Esophagus (tissue), 2 donors: ENCODE measurements at regions not wholly inside any gene's neighbourhood (a gene's known extent, or its start where the extent isn't known, plus 50 kb on each side); places are given as distances from the start of the nearest gene placed in this dataset.

Source experiments
- H3K27ac ChIP-seq, 2 donors: one replicate each; pipeline ENCODE4 v1.5.1; 2013; ENCODE audit warnings: low read depth in 2 of 2, mild to moderate bottlenecking in 2 of 2, inconsistent platforms in 1 of 2, low read length in 1 of 2, moderate library complexity in 1 of 2
- H3K27me3 ChIP-seq, 2 donors: one replicate each; pipeline ENCODE4 v1.6.1; 2013; ENCODE audit warnings: low read length in 2 of 2, control low read depth in 1 of 2, mild to moderate bottlenecking in 1 of 2; ENCODE audit not compliant: insufficient read depth in 2 of 2, control insufficient read depth in 1 of 2
- H3K36me3 ChIP-seq, 2 donors: one replicate each; pipeline ENCODE4 v1.6.1; 2013; ENCODE audit warnings: low read length in 1 of 2; ENCODE audit not compliant: control insufficient read depth in 2 of 2, insufficient read depth in 2 of 2
- H3K4me1 ChIP-seq, 2 donors: one replicate each; pipeline ENCODE4 v1.6.1; 2013; ENCODE audit warnings: low read length in 1 of 2; ENCODE audit not compliant: control insufficient read depth in 2 of 2, insufficient read depth in 2 of 2
- H3K4me3 ChIP-seq, 2 donors: one replicate each; pipeline ENCODE4 v1.5.1; 2013; ENCODE audit warnings: low read length in 2 of 2, mild to moderate bottlenecking in 2 of 2, low read depth in 1 of 2, moderate library complexity in 1 of 2
- H3K9me3 ChIP-seq, 2 donors: one replicate each; pipeline ENCODE4 v1.6.1; 2013; ENCODE audit warnings: mild to moderate bottlenecking in 2 of 2, low read depth in 1 of 2, low read length in 1 of 2, moderate library complexity in 1 of 2; ENCODE audit not compliant: control insufficient read depth in 2 of 2, insufficient read depth in 1 of 2
- WGBS, 2 donors: extraction: QIAGEN DNeasy Blood & Tissue Kit; methylation state at CpG; one replicate each; pipeline ENCODE4 v1.1.7; 2013; 5-methylcytosine and 5-hydroxymethylcytosine counted together
- donor health status: healthy with polysubstance abuse.
- donor health status: Bipolar disorder and iron deficiency.

DNA sequence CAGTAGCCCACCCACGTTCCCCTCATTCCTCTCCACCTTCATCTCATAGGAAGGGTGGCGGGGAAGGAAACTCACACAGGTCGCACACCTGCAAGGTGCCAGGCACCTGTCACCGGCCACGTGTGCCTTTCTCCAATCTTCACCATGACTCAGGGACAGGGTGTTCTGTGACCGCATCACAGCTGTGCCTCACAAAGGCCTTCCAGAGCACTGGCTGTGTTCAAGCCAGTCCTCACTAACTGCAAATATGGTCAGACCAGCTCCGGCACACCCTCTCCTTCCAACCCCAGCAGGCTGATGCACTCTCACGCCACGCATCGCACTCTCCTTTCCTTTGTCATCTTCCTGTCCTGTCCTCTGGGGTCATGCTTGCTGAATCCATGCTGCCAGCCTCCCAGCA lies 415.9 kb downstream of the IRS2 start:
- 85 to 88% methylated on average over 10 of the region's 10 CpGs for WGBS, 2 donors
- no peak overlapping the region for H3K4me3 ChIP-seq
- H3K27ac ChIP-seq: no peak overlapping the region
- H3K27me3 ChIP-seq: no peaks in the 10 kb centered on the region
- H3K9me3 ChIP-seq: no peaks in the 10 kb centered on the region
- no peaks in the 10 kb centered on the region for H3K4me1 ChIP-seq
- no peaks in the 10 kb centered on the region for H3K36me3 ChIP-seq

GRCh38 chr13:109369353-109370052 lies 416.9 kb downstream of the IRS2 start:
- no peaks in the 10 kb centered on the region for H3K4me1 ChIP-seq
- H3K27ac ChIP-seq: no peak overlapping the region
- no peaks in the 10 kb centered on the region for H3K36me3 ChIP-seq
- WGBS, 2 donors: 72 to 74% methylated on average over 14 of the region's 14 CpGs
- no peaks in the 10 kb centered on the region for H3K27me3 ChIP-seq
- no peaks in the 10 kb centered on the region for H3K9me3 ChIP-seq
- no peak overlapping the region for H3K4me3 ChIP-seq

DNA sequence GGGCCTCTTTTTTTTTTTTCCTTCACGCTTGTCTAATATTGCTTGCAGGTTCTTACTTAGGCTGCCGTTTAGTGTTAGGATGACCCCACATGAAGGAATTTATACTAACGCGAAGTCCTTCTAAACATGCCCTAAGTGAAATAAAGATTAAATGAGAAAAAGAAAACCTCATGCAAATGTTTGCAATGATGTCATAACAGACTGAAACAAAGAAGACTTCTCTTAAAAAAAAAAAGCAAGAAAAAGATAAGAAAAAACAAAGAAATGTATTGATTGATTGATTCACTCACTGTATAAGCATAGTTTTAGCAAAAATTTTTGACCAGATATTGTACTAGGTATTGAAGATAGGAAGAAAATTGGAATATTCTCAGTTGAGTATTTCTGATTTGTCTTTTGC lies 418.2 kb downstream of the IRS2 start:
- no peak overlapping the region for H3K4me3 ChIP-seq
- no peaks in the 10 kb centered on the region for H3K9me3 ChIP-seq
- 80 to 83% methylated on average over 4 of the region's 4 CpGs for WGBS, 2 donors
- H3K36me3 ChIP-seq: no peaks in the 10 kb centered on the region
- H3K27me3 ChIP-seq: no peaks in the 10 kb centered on the region
- H3K27ac ChIP-seq: no peak overlapping the region
- H3K4me1 ChIP-seq: no peaks in the 10 kb centered on the region

- H3K27me3 ChIP-seq: no peaks in the 10 kb centered on the region
- no peaks in the 10 kb centered on the region for H3K36me3 ChIP-seq
- H3K27ac ChIP-seq: no peak overlapping the region
- 87 to 89% methylated on average over 2 of the region's 2 CpGs for WGBS, 2 donors
- no peak overlapping the region for H3K4me3 ChIP-seq
- no peaks in the 10 kb centered on the region for H3K9me3 ChIP-seq
- no peaks in the 10 kb centered on the region for H3K4me1 ChIP-seq
These were observed 419.9 kb downstream of the IRS2 start for GRCh38 chr13:109366525-109366924.

DNA sequence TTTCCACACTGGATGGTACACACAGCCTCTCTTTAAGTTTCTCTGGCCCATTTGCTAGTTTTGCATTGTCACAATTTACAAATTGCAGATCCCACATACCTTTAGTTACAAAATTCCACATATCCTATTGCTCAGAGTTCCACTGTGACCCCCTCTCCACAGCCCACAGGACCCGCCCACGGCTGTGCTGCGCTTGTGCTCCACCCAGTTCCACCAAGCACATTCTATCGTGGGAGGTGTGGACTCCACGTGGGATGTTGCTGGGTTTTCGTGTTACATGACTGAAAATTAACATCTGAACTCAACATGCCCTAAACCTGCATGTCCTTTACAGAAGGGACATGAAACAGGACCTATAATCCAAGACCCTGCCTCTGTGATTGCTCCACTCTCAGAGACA lies 423.0 kb downstream of the IRS2 start:
- 85 to 89% methylated on average over 6 of the region's 6 CpGs for WGBS, 2 donors

GRCh38 chr13:109362616-109363015 lies 423.8 kb downstream of the IRS2 start:
- no peaks in the 10 kb centered on the region for H3K27me3 ChIP-seq
- WGBS, 2 donors: 63 to 64% methylated on average over 2 of the region's 2 CpGs
- no peak overlapping the region for H3K27ac ChIP-seq
- no peaks in the 10 kb centered on the region for H3K9me3 ChIP-seq
- no peaks in the 10 kb centered on the region for H3K36me3 ChIP-seq
- H3K4me3 ChIP-seq: no peak overlapping the region
- H3K4me1 ChIP-seq: no peaks in the 10 kb centered on the region

More for the DNA sequence above, 423.0 kb downstream of the IRS2 start:
- Histone ChIP-seq H3K36me3 (no peaks in the 10 kb centered on the region), H3K9me3 (no peaks in the 10 kb centered on the region), H3K4me3 (no peak overlapping the region), H3K4me1 (no peaks in the 10 kb centered on the region), H3K27ac (no peak overlapping the region), H3K27me3 (no peaks in the 10 kb centered on the region)

DNA sequence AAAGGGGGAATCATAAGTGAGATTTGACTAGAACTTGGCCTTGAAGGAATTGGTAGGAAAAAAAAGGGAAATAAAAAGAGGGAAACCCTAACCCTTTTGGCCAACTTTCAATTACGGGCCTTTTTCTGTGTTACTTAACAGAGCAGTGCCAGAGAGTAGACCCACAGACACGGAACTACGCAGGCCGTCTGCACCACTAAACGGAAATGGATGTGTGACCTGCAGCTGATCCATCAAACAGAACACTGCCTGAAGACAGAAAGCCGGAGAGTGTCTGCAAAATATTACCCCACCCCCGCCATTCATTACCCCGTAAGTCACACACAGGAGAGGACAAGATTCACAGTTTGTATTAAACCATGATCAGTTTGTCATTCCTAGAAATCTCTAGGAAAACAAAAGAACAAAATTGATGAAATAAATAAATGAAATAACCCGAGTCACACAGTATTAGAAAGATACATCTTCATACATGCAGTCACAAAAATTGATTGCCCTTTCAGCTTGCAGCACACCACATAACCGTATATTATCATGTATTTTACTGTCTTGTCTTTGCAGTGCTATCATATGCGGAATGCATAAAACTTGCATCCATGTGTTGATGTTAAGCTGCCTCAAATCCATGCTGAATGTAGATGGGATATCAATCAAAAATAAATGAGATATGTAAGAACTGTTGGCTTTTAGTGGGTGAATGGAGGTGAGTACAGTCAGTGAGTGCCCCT lies 424.7 kb downstream of the IRS2 start:
- Histone ChIP-seq H3K27me3 (no peaks in the 10 kb centered on the region), H3K4me1 (no peaks in the 10 kb centered on the region), H3K27ac (no peak overlapping the region), H3K4me3 (no peak overlapping the region), H3K36me3 (no peaks in the 10 kb centered on the region), H3K9me3 (no peaks in the 10 kb centered on the region)
- 73 to 75% methylated on average over 11 of the region's 11 CpGs for WGBS, 2 donors

DNA sequence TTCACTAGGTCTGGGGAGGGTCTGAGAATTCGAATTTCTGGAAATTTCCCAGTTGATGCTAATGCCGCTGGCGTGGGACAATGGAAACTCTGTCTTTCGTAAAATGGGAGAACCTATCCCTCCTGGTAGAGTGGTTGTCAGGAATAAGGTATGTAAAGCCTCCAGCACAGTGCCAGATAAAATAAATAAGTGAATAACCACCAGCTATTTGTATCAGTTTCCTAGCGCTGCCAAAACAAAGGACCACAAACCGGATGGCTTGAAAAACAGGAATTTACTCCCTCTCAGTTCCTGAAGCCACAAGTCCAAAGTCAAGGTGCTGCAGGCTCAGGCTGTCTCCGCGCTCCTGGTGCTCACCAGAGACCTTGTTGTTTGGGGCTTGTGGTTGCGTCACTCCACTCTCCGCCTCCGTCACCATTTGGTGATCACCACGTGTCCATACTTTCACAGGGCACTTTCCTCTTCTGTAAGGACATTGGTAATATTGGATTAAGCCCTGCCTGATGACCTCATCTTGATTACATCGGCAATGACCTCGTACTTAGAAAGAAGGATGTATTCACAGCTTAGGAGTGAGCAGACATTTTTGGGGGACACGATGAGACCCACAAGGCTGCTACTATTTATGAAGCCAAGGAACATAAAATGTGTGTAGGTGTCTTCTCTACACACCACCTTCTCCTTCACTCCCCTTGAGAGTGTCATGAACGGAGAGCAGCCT lies 428.5 kb downstream of the IRS2 start:
- 90% methylated on average over 16 of the region's 16 CpGs for WGBS, 2 donors
- Histone ChIP-seq H3K9me3 (no peaks in the 10 kb centered on the region), H3K27me3 (no peaks in the 10 kb centered on the region), H3K36me3 (no peaks in the 10 kb centered on the region), H3K4me1 (no peaks in the 10 kb centered on the region), H3K4me3 (no peak overlapping the region), H3K27ac (no peak overlapping the region)

DNA sequence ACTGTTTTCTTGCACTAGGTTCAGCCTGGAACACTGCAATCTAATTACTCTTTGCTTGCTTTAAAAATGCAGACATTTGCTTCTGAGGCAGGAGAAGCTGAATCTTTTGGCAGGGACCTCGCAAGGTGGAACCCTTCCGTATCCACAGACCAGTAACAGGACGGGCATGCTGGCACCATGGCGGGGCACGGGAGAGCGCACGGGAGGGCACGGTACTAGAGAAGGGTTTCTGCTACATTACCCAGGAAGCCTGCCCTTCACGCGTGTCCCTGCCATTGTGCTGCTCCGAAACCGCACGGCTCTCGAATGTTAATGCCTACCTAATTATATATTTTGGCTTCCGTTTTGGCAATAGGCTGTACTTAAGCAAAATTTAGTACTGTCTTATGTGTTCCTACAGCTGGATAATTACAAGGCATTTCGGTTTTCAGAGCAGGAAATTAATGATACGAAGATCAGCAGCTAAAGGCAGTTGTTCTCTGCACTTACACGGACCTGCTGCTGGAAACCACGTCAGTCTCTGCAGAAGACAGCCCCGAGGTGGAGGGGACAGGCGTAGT lies 430.4 kb downstream of the IRS2 start:
- Histone ChIP-seq H3K4me1 (no peaks in the 10 kb centered on the region), H3K36me3 (no peaks in the 10 kb centered on the region), H3K27me3 (no peaks in the 10 kb centered on the region), H3K4me3 (no peak overlapping the region), H3K9me3 (no peaks in the 10 kb centered on the region), H3K27ac (no peak overlapping the region)
- WGBS, 2 donors: 90 to 91% methylated on average over 21 of the region's 21 CpGs
